ENCODE measurements at regions not wholly inside any gene's neighbourhood (a gene's known extent, or its start where the extent isn't known, plus 50 kb on each side); places are given as distances from the start of the nearest gene placed in this dataset.

DNA sequence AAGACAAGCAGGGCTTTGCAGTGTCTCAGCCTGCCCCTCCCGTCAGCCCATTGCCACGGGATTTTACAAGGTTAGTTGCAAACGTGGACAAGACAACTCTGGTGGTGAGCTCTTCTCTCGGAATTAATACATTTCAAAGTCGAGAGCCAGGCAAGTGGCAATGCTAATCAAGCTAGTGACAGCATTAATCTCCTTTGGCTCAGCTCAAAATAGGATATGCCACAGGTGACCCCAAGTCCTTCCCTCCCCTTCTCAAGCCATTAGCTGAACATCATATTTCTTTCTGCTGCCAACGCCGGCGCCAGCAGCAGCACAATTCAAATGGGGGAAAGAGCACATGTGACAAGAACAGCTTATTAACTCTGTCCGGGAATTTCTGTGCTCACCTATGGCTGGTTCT lies 190.1 kb downstream of the ATPSCKMT start:
- H3K4me3 ChIP-seq (ENCODE audit: low read depth, low read length): no peak overlapping the region
- TF ChIP-seq, protein P1, sequence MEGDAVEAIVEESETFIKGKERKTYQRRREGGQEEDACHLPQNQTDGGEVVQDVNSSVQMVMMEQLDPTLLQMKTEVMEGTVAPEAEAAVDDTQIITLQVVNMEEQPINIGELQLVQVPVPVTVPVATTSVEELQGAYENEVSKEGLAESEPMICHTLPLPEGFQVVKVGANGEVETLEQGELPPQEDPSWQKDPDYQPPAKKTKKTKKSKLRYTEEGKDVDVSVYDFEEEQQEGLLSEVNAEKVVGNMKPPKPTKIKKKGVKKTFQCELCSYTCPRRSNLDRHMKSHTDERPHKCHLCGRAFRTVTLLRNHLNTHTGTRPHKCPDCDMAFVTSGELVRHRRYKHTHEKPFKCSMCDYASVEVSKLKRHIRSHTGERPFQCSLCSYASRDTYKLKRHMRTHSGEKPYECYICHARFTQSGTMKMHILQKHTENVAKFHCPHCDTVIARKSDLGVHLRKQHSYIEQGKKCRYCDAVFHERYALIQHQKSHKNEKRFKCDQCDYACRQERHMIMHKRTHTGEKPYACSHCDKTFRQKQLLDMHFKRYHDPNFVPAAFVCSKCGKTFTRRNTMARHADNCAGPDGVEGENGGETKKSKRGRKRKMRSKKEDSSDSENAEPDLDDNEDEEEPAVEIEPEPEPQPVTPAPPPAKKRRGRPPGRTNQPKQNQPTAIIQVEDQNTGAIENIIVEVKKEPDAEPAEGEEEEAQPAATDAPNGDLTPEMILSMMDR (IDR thresholded peaks at IDR 0.05; ENCODE audit: low read depth, low read length): no peak
- in situ Hi-C loops (cut with HindIII; ENCODE audit: low sequenced_read_pairs): no loop called here
- DNase-seq (ENCODE audit: low read depth, low spot score): no peak

DNA sequence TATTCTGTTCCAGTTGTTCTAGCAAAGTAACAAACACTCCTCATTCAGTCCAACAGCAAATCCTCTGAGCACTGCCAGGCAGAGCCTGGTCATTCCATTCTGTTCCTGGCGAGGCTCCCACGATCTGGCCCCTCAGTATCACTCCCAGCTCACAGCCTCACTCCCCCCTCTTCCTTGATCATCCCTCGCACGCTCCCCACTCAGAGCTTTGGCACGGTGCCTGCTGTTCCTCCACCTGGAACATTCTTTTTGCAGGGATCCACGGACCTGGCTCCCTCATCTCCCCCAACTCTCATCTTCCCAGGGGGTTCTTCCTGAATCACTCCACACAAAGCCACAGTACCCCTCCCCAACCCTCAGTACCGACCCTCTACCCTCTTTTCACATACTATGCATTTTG lies 192.3 kb downstream of the ATPSCKMT start:
- in situ Hi-C loops (cut with HindIII; ENCODE audit: low sequenced_read_pairs): no loop called here
- no peak overlapping the region for H3K4me3 ChIP-seq (ENCODE audit: low read depth, low read length)
- TF ChIP-seq, protein P1 (IDR thresholded peaks at IDR 0.05; ENCODE audit: low read depth, low read length): no peak
- DNase-seq (ENCODE audit: low read depth, low spot score): no peak

DNA sequence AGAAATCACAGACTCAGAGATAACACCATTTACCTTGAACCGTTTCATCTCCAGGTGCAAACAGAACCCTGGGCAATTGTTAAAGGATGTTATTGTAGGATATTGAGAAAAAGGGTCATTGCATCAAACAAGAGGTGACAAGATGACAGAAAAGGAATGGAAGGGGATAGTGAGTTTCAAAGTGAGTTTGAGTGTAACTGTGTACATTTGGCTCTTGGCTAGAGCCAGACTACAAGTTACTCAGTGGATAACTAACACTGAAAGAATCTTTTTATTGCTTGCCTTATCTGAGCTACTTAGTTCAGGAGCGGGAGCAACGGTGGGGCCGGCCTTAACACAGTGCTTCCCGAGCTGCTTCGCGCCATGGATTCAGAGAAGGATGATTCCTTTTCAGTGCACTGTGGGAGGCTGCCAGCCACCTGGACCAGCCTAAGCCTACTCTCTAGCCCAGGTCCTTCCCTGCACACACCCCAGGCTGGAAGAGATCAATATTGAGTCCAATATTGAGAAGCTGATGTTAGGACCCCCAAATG lies 193.4 kb downstream of the ATPSCKMT start:
- in situ Hi-C loops (cut with HindIII; ENCODE audit: low sequenced_read_pairs): no loop called here
- DNase-seq (ENCODE audit: low read depth, low spot score): no peak
- TF ChIP-seq, protein P1 (IDR thresholded peaks at IDR 0.05; ENCODE audit: low read depth, low read length): no peak
- no peak overlapping the region for H3K4me3 ChIP-seq (ENCODE audit: low read depth, low read length)

DNA sequence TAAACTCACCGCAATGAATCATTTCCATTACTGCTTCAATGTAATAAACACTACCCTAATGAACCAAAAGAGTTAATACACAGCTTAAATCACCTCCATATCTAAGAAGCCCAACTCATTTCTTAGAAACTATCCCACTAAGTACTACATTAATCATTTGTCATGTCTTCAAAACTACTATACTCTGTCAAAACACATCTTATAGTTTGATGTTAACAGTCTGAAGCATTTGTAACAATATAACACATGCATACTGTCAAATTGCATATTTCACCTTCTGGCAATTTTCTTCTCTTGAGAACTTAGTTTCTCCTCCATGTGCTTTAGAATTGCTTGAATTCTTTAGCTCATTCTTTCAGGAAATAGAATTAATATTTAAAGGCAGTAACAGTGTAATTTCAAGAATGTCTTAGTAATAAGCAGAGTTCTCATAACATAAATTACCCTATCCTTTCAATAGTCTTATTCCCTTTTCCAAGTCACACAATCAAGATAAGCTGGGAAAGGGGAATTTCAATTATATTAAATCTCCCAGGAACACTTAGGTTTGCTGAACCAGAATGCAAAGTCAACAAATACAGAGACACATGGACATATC lies 199.7 kb downstream of the ATPSCKMT start:
- no peak for DNase-seq (ENCODE audit: low read depth, low spot score)
- no peak overlapping the region for H3K4me3 ChIP-seq (ENCODE audit: low read depth, low read length)
- TF ChIP-seq, protein P1 (IDR thresholded peaks at IDR 0.05; ENCODE audit: low read depth, low read length): no peak
- in situ Hi-C loops (cut with HindIII; ENCODE audit: low sequenced_read_pairs): no loop called here

DNA sequence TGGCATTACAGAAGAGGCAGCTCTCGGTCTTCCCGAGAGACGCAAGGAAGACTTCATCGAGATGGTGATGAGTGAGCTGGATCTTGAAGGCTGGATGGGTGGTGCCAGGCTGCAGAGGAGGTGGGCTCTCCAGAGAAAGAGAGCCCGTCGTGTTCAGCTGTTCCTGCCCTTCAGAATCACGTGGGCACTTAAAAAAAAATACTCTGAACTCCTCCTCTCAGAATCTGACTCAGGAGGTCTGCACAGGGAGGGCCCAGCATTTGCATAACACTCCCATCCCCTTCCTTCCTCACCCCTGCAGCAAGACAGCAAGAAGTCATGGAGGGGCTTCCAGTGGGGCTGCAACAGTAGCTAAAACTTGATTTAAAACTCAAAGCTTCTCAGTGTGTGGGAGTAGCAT lies 203.0 kb downstream of the ATPSCKMT start:
- no peak overlapping the region for H3K4me3 ChIP-seq (ENCODE audit: low read depth, low read length)
- DNase-seq (ENCODE audit: low read depth, low spot score): no peak
- in situ Hi-C loops (cut with HindIII; ENCODE audit: low sequenced_read_pairs): no loop called here
- TF ChIP-seq, protein P1 (IDR thresholded peaks at IDR 0.05; ENCODE audit: low read depth, low read length): no peak

DNA sequence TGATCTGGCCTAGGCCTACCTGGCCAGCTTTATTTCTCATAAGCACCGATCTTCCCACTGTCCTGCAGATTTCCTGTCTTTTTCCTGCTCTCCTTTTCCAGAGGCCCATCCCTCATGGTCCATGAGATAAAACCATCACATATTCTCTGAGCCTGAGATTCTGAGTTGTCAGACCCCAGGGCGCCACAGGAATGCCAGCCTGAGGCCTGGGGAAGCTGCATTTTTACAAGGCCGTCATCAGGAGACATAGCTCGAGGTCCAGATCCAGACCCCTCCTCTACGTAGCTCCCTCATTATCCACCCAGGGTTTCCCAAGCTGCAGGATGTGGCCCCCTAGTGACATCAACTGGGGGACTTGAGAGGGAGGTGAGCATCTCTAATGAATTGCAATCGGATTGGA lies 204.3 kb downstream of the ATPSCKMT start:
- no peak overlapping the region for H3K4me3 ChIP-seq (ENCODE audit: low read depth, low read length)
- DNase-seq (ENCODE audit: low read depth, low spot score): no peak
- in situ Hi-C loops (cut with HindIII; ENCODE audit: low sequenced_read_pairs): no loop called here
- TF ChIP-seq, protein P1 (IDR thresholded peaks at IDR 0.05; ENCODE audit: low read depth, low read length): no peak

Data from astrocyte of the spinal cord (primary cell).